ENCODE measurements at regions not wholly inside any gene's neighbourhood (a gene's known extent, or its start where the extent isn't known, plus 50 kb on each side); places are given as distances from the start of the nearest gene placed in this dataset.

GRCh38 chr17:14717859-14718258 lies 417.0 kb downstream of the HS3ST3B1 start:
- no peak for TF ChIP-seq CEBPB (IDR thresholded peaks at IDR 0.05)
- TF ChIP-seq CREB1 (IDR thresholded peaks at IDR 0.05; ENCODE audit: low read depth) = no peak
- TF ChIP-seq FOXM1 (IDR thresholded peaks at IDR 0.05; ENCODE audit: borderline replicate concordance, low read depth) = no peak
- TF ChIP-seq YY1 (IDR thresholded peaks at IDR 0.05; ENCODE audit: low read depth) = no peak
- no peak for TF ChIP-seq EGR1 (IDR thresholded peaks at IDR 0.05)
- no peak for TF ChIP-seq REST (IDR thresholded peaks at IDR 0.05; ENCODE audit: low read depth)
- no peak for TF ChIP-seq ZBTB7A (IDR thresholded peaks at IDR 0.05; ENCODE audit: low read depth)
- TF ChIP-seq EP300 (IDR thresholded peaks at IDR 0.05; ENCODE audit: borderline replicate concordance) = no peak
- TF ChIP-seq RAD21 (IDR thresholded peaks at IDR 0.05; ENCODE audit: low read depth) = no peak
- no peak for TF ChIP-seq TAF1 (IDR thresholded peaks at IDR 0.05; ENCODE audit: low read depth)
- TF ChIP-seq TEAD4 (IDR thresholded peaks at IDR 0.05) = no peak

Measured in Ishikawa (cell line).